GM12878 (cell line): ENCODE measurements at regions not wholly inside any gene's neighbourhood (a gene's known extent, or its start where the extent isn't known, plus 50 kb on each side); places are given as distances from the start of the nearest gene placed in this dataset.

ENCODE experiments used
- ATAC-seq: fragments of 200-7000 bp; cut with Tn5 transposase; 3 replicates; pipeline ENCODE4 v1.9.1; 2020; ENCODE audit warnings: mild to moderate bottlenecking, moderate library complexity
- BruUV-seq: library from RNA; stranded (reverse); fragments of 400-500 nt; replicated peaks from 2 replicates; lab custom pipeline; 2021; lab: Mats Ljungman, UMichigan
- CTCF ChIA-PET: fragments of 300-600 bp; sonication (Branson Sonifier 250); formaldehyde crosslinking; extraction: SDS; loops from one replicate; lab custom pipeline; 2021; ENCODE audit warnings: inconsistent platforms; lab: Yijun Ruan, JAX
- POLR2A ChIA-PET: fragments of 350-600 bp; formaldehyde crosslinking; extraction: SDS; loops from one replicate; lab custom pipeline; 2021; ENCODE audit warnings: inconsistent platforms; lab: Charles Lee
- RAD21 ChIA-PET: fragments of 300-600 bp; sonication (Branson Sonifier 250); formaldehyde crosslinking; loops from one replicate; lab custom pipeline; 2023; ENCODE audit warnings: antibody characterized with exemption; ENCODE audit not compliant: unreplicated experiment; lab: Charles Lee
- SMC1A ChIA-PET: fragments of 300-600 bp; sonication (Branson Sonifier 250); formaldehyde crosslinking; loops from one replicate; lab custom pipeline; 2023; ENCODE audit not compliant: unreplicated experiment, uncharacterized antibody; lab: Charles Lee
- DNase-seq: peaks from one replicate; pipeline ENCODE4 v3.0.0-alpha.2; 2011; ENCODE audit warnings: low read depth, low spot score
- FAIRE-seq: peaks from 3 replicates; lab custom pipeline; 2011; peaks lifted over from hg19 to GRCh38; lab: Jason Lieb, UNC
- H2AFZ ChIP-seq: 2 replicates; pipeline ENCODE4 v1.6.0; 2011; ENCODE audit warnings: low read depth, low read length, control low read depth; ENCODE audit not compliant: control insufficient read depth
- H3K27ac ChIP-seq: 2 replicates; pipeline ENCODE4 v1.5.1; 2011; ENCODE audit warnings: control low read depth; ENCODE audit not compliant: control insufficient read depth, insufficient read depth
- H3K27me3 ChIP-seq, 2 experiments: replicated peaks in 1 of 2; 2 replicates each; pipeline versions ENCODE4 v1.6.0 to v1.6.1; 2011; ENCODE audit warnings: low read length in 1 of 2; ENCODE audit not compliant: control insufficient read depth in 2 of 2, insufficient read depth in 2 of 2
- H3K36me3 ChIP-seq, 2 experiments: 2 replicates each; pipeline ENCODE4 v1.5.1; 2011; ENCODE audit warnings: low read length in 1 of 2; ENCODE audit not compliant: control insufficient read depth in 2 of 2, insufficient read depth in 2 of 2
- H3K4me1 ChIP-seq: 2 replicates; pipeline ENCODE4 v1.6.1; 2011; ENCODE audit warnings: mild to moderate bottlenecking, low read length, moderate library complexity, mixed read lengths; ENCODE audit not compliant: control insufficient read depth, insufficient read depth
- H3K4me2 ChIP-seq: 2 replicates; pipeline ENCODE4 v1.6.0; 2011; ENCODE audit warnings: control low read depth; ENCODE audit not compliant: control insufficient read depth, insufficient read depth
- H3K4me3 ChIP-seq: fragments of 200-600 bp; sonication (generic); 2 replicates; pipeline ENCODE4 v1.5.1; 2016
- H3K79me2 ChIP-seq: 2 replicates; pipeline ENCODE4 v1.6.0; 2011; ENCODE audit warnings: low read length; ENCODE audit not compliant: control insufficient read depth, insufficient read depth
- H3K9ac ChIP-seq: 2 replicates; pipeline ENCODE4 v1.8.0; 2011; ENCODE audit warnings: low read length, control low read depth, mixed read lengths; ENCODE audit not compliant: control insufficient read depth, insufficient read depth
- H3K9me3 ChIP-seq: replicated peaks from 3 replicates; pipeline ENCODE4 v1.5.1; 2011; ENCODE audit warnings: mild to moderate bottlenecking, low read length; ENCODE audit not compliant: control insufficient read depth, insufficient read depth
- H4K20me1 ChIP-seq: 2 replicates; pipeline ENCODE4 v1.6.0; 2011; ENCODE audit not compliant: control insufficient read depth, insufficient read depth
- CBX3 ChIP-seq: fragments of 200-600 bp; sonication (generic); IDR thresholded peaks from 2 replicates; pipeline ENCODE4 v1.6.1; 2016; ENCODE audit warnings: low read depth, borderline replicate concordance
- CREM ChIP-seq: IDR thresholded peaks from 2 replicates; pipeline ENCODE4 v1.6.1; 2014; ENCODE audit warnings: antibody characterized with exemption, low read depth
- E4F1 ChIP-seq: fragments of 450-650 bp; IDR thresholded peaks from 2 replicates; pipeline ENCODE4 v1.6.1; 2018; ENCODE audit warnings: borderline replicate concordance, mild to moderate bottlenecking; ENCODE audit not compliant: partially characterized antibody
- EGR1 ChIP-seq, 2 experiments: IDR thresholded peaks; 1 replicate in 1 of 2; 2 replicates in 1 of 2; pipeline ENCODE4 v1.6.1; 2011 to 2012; ENCODE audit warnings: low read depth in 2 of 2, low read length in 2 of 2, borderline replicate concordance in 1 of 2, mild to moderate bottlenecking in 1 of 2, moderate library complexity in 1 of 2
- NBN ChIP-seq: fragments of 450-650 bp; IDR thresholded peaks from 2 replicates; pipeline ENCODE4 v1.6.1; 2016
- NFIC ChIP-seq: IDR thresholded peaks from 2 replicates; pipeline ENCODE4 v1.6.1; 2012; ENCODE audit warnings: low read depth, mild to moderate bottlenecking, inconsistent platforms, low read length, moderate library complexity
- NR2C1 ChIP-seq: fragments of 450-650 bp; IDR thresholded peaks from 2 replicates; pipeline ENCODE4 v1.6.1; 2017; ENCODE audit warnings: antibody characterized with exemption, mild to moderate bottlenecking, moderate library complexity
- PBX3 ChIP-seq: IDR thresholded peaks from 2 replicates; pipeline ENCODE4 v1.6.1; 2011; ENCODE audit warnings: mild to moderate bottlenecking, low read depth, low read length, moderate library complexity; ENCODE audit not compliant: insufficient replicate concordance
- STAT3 ChIP-seq: IDR thresholded peaks from 2 replicates; pipeline ENCODE4 v1.6.1; 2011; ENCODE audit warnings: low read depth, low read length, improper control_type of control experiment
- ZNF217 ChIP-seq: fragments of 450-650 bp; IDR thresholded peaks from 2 replicates; pipeline ENCODE4 v1.6.1; 2017; ENCODE audit warnings: antibody characterized with exemption, mild to moderate bottlenecking
- WGBS: methylation state at CpG from one replicate; pipeline ENCODE4 v1.1.6; 2016; ENCODE audit warnings: low lambda C conversion rate; ENCODE audit not compliant: insufficient replicate concordance, insufficient coverage; ENCODE audit errors: missing lambda C conversion rate; 5-methylcytosine and 5-hydroxymethylcytosine counted together
- in situ Hi-C: fragments of 300-500 bp; cut with MboI; formaldehyde crosslinking; loops from 9 replicates; pipeline ENCODE4 v1.14.3; 2018; ENCODE audit warnings: mixed read lengths
- intact Hi-C: fragments of 100-400 bp; cut with micrococcal nuclease; formaldehyde crosslinking; loops from one replicate; pipeline ENCODE4 v1.14.2; 2022; ENCODE audit not compliant: unreplicated experiment

GRCh38 chr22:34969001-34969790 lies 96.8 kb upstream of the ISX start:
- no TSS peak for BruUV-seq

More at GRCh38 chr22:34969001-34969790, 96.8 kb upstream of the ISX start:
- Histone ChIP-seq H4K20me1 (no peaks in the 10 kb centered on the region), H3K4me3 (no peak overlapping the region), H2AFZ (no peak overlapping the region), H3K4me1 (no peaks in the 10 kb centered on the region), H3K79me2 (no peaks in the 10 kb centered on the region), H3K36me3 (no peaks in the 10 kb centered on the region), H3K27me3 (no peaks in the 10 kb centered on the region), H3K27ac (no peak overlapping the region), H3K9me3 (no peaks in the 10 kb centered on the region; the same call in 2 of the 3 replicates), H3K4me2 (no peak overlapping the region), H3K9ac (no peak overlapping the region)
- SMC1A ChIA-PET, result no interaction called here
- in situ Hi-C loops (no loop called here), intact Hi-C loops (no loop called here)
- 51% methylated on average over 15 of the region's 15 CpGs for WGBS
- POLR2A ChIA-PET, result no interaction called here
- ATAC-seq (no peak), FAIRE-seq (no peak), DNase-seq (no peak)
- RAD21 ChIA-PET, result no interaction called here
- CTCF ChIA-PET, result no interaction called here
- no peak for TF ChIP-seq NR2C1
- no peak for TF ChIP-seq NBN
- no peak for TF ChIP-seq EGR1 (IDR thresholded peaks at IDR 0.05; ENCODE audit: borderline replicate concordance in 1 of 2, low read depth in 2 of 2, low read length in 2 of 2)
- TF ChIP-seq E4F1, result no peak
- no peak for TF ChIP-seq PBX3
- no peak for TF ChIP-seq ZNF217
- TF ChIP-seq STAT3, result no peak
- TF ChIP-seq NFIC, result no peak
- TF ChIP-seq CBX3, result no peak
- no peak for TF ChIP-seq CREM
